SK-N-SH (cell line): ENCODE measurements at regions not wholly inside any gene's neighbourhood (a gene's known extent, or its start where the extent isn't known, plus 50 kb on each side); places are given as distances from the start of the nearest gene placed in this dataset.

Experiments
- CTCF ChIP-seq: fragments of 200-600 bp; sonication (generic); IDR thresholded peaks from 2 replicates; pipeline ENCODE4 v1.6.1; 2017; ENCODE audit warnings: antibody characterized with exemption, mild to moderate bottlenecking, moderate library complexity
- EZH2phosphoT487 ChIP-seq: fragments of 200-600 bp; sonication (generic); IDR thresholded peaks from 2 replicates; pipeline ENCODE4 v1.6.1; 2017; ENCODE audit warnings: low read depth, mixed run types, mild to moderate bottlenecking, antibody characterized with exemption, moderate library complexity, borderline replicate concordance
- PBX3 ChIP-seq: IDR thresholded peaks from 2 replicates; pipeline ENCODE4; 2012
- POLR2AphosphoS5 ChIP-seq: IDR thresholded peaks from 2 replicates; pipeline ENCODE4 v1.6.1; 2012; ENCODE audit warnings: low read depth, low read length
- SMC3 ChIP-seq: IDR thresholded peaks from 2 replicates; pipeline ENCODE4 v1.6.1; 2012; ENCODE audit warnings: low read depth, low read length, improper control_type of control experiment
- TAF1 ChIP-seq: IDR thresholded peaks from 2 replicates; pipeline ENCODE4 v1.6.1; 2012; ENCODE audit warnings: low read depth, mild to moderate bottlenecking, low read length, moderate library complexity, borderline replicate concordance
- USF2 ChIP-seq: fragments of 150-350 bp; IDR thresholded peaks from 2 replicates; pipeline ENCODE4 v1.6.1; 2017; ENCODE audit warnings: antibody characterized with exemption, low read length, low read depth, borderline replicate concordance

GRCh38 chr12:66767536-66767935 is 88.7 kb upstream of the GRIP1 start:
- TF ChIP-seq SMC3: no peak
- no peak for TF ChIP-seq CTCF
- no peak for TF ChIP-seq EZH2phosphoT487
- no peak for TF ChIP-seq POLR2AphosphoS5
- TF ChIP-seq PBX3: no peak
- no peak for TF ChIP-seq TAF1
- TF ChIP-seq USF2: no peak
